Mucosa of descending colon (tissue), 3 donors: ENCODE measurements at regions not wholly inside any gene's neighbourhood (a gene's known extent, or its start where the extent isn't known, plus 50 kb on each side); places are given as distances from the start of the nearest gene placed in this dataset.
"Not testable (repeated sequence)": the region's sequence is repeated elsewhere in the genome, so short reads cannot be mapped to it uniquely, and the experiment has no call there.

ENCODE experiments used
- ATAC-seq: fragments of 200-7000 bp; cut with Tn5 transposase; one replicate; pipeline ENCODE4 v1.9.1; 2020; ENCODE audit warnings: mild to moderate bottlenecking, moderate library complexity
- DNase-seq, 3 donors: peaks; one replicate each; pipeline ENCODE4 v3.0.0-alpha.2; 2020
- H3K36me3 ChIP-seq: fragments of 200-600 bp; one replicate; pipeline ENCODE4 v1.8.0; 2021; ENCODE audit warnings: low read depth, mild to moderate bottlenecking
- H3K4me1 ChIP-seq: fragments of 200-600 bp; one replicate; pipeline ENCODE4 v1.8.0; 2021; ENCODE audit warnings: low read depth, mild to moderate bottlenecking
- H3K4me3 ChIP-seq: fragments of 200-600 bp; one replicate; pipeline ENCODE4 v1.8.0; 2021; ENCODE audit warnings: mild to moderate bottlenecking
- H3K9me3 ChIP-seq: fragments of 200-600 bp; one replicate; pipeline ENCODE4 v1.8.0; 2021; ENCODE audit warnings: mild to moderate bottlenecking
- CTCF ChIP-seq: fragments of 200-600 bp; IDR thresholded peaks from one replicate; pipeline ENCODE4 v1.8.0; 2022; ENCODE audit warnings: antibody characterized with exemption, mild to moderate bottlenecking
- intact Hi-C, 2 donors: fragments of 100-400 bp; cut with DNase I in 1 of 2; cut with micrococcal nuclease in 1 of 2; formaldehyde crosslinking; loops; one replicate each; pipeline versions ENCODE4 v1.11.0 to v1.11.1; 2022; cut with DNase I, micrococcal nuclease
- donor health status: DM: no; HTN: no; CAD: no; lungs with moderate emphysema.
- donor health status: DM: no; HTN: no; CAD: no.
- donor health status: DM: no; HTN: yes; CAD: no.

GRCh38 chr16:35602116-35602515, 2142.7 kb downstream of the TP53TG3F start:
- ATAC-seq (no peak), DNase-seq (no peak)
- peaks cover 42% of the 10 kb centered on the region for H3K9me3 ChIP-seq
- intact Hi-C loops, result no loop called here
- H3K4me1 ChIP-seq, result no peaks in the 10 kb centered on the region
- no peaks in the 10 kb centered on the region for H3K36me3 ChIP-seq
- H3K4me3 ChIP-seq, result no peak overlapping the region
- no peak for TF ChIP-seq CTCF

- DNase-seq, H3K4me3 ChIP-seq, H3K36me3 ChIP-seq, ATAC-seq, intact Hi-C loops, H3K4me1 ChIP-seq: not testable (repeated sequence)
- peaks cover 45% of the 10 kb centered on the region for H3K9me3 ChIP-seq
These were observed 2144.0 kb downstream of the TP53TG3F start for GRCh38 chr16:35603371-35603770.

GRCh38 chr16:35605921-35606320, 2146.5 kb downstream of the TP53TG3F start:
- no peaks in the 10 kb centered on the region for H3K36me3 ChIP-seq
- no peak for TF ChIP-seq CTCF
- intact Hi-C loops, result no loop called here
- no peak overlapping the region for H3K4me3 ChIP-seq
- no peak for ATAC-seq
- DNase-seq, result no peak
- H3K4me1 ChIP-seq, result no peaks in the 10 kb centered on the region
- H3K9me3 ChIP-seq, result peaks cover 30% of the 10 kb centered on the region

- DNase-seq, intact Hi-C loops, H3K36me3 ChIP-seq, ATAC-seq, H3K4me3 ChIP-seq, H3K4me1 ChIP-seq: not testable (repeated sequence)
- H3K9me3 ChIP-seq, result peaks cover 43% of the 10 kb centered on the region
These were observed 2155.5 kb downstream of the TP53TG3F start for GRCh38 chr16:35614883-35615282.

GRCh38 chr16:35619176-35619575, 2159.8 kb downstream of the TP53TG3F start:
- H3K9me3 ChIP-seq, result peaks cover 81% of the 10 kb centered on the region
- H3K4me1 ChIP-seq, DNase-seq, ATAC-seq, H3K36me3 ChIP-seq, H3K4me3 ChIP-seq, intact Hi-C loops: not testable (repeated sequence)

- no peak for TF ChIP-seq CTCF
- ATAC-seq, result no peak
- no peak for DNase-seq
- intact Hi-C loops, result no loop called here
- no peak overlapping the region for H3K4me3 ChIP-seq
- no peaks in the 10 kb centered on the region for H3K4me1 ChIP-seq
- H3K36me3 ChIP-seq, result no peaks in the 10 kb centered on the region
- peaks cover 74% of the 10 kb centered on the region for H3K9me3 ChIP-seq
These were observed 2166.6 kb downstream of the TP53TG3F start for GRCh38 chr16:35626041-35626440.

- Histone ChIP-seq H3K4me3 (no peak overlapping the region), H3K4me1 (no peaks in the 10 kb centered on the region), H3K9me3 (peaks cover 66% of the 10 kb centered on the region), H3K36me3 (no peaks in the 10 kb centered on the region)
- ATAC-seq (no peak), DNase-seq (no peak)
- TF ChIP-seq CTCF, result no peak
- intact Hi-C loops, result no loop called here
These were observed 2169.6 kb downstream of the TP53TG3F start for GRCh38 chr16:35628976-35629375.
